ENCODE measurements at regions not wholly inside any gene's neighbourhood (a gene's known extent, or its start where the extent isn't known, plus 50 kb on each side); places are given as distances from the start of the nearest gene placed in this dataset.
"Not testable (repeated sequence)": the region's sequence is repeated elsewhere in the genome, so short reads cannot be mapped to it uniquely, and the experiment has no call there.

DNA sequence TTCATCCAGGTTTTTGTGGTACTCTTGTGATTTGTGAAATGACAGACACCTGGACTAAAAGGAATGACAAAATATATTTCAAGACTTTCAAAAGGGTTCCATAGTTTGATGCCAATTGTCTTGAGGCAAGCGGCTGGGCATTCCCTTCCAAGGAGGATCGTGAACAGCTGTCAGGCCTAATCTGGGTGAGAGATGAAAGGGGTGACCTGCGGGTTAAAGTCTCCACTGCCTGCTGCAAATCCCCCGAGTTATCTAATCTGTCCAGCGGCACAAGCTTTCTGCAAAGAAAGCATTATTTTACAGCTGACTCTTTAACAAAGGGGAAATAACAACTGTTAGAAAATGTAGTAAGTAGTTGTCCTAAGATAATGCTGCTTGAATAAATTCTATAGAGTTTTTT, 128.7 kb upstream of the MB21D2 start:
- Histone ChIP-seq H3K9ac (no peak overlapping the region), H3K79me2 (ENCODE audit: insufficient read depth) (no peaks in the 10 kb centered on the region), H3K4me3 (ENCODE audit: low read depth in 2 of 2, low read length in 1 of 2) (no peak overlapping the region), H3F3A (replicated peaks; ENCODE audit: insufficient read depth) (no peaks in the 10 kb centered on the region), H3K27ac (ENCODE audit: low read depth in 2 of 2, low read length in 1 of 2) (no peak overlapping the region), H3K4me2 (no peak overlapping the region), H3K9me3 (no peaks in the 10 kb centered on the region), H2AFZ (ENCODE audit: low read depth) (no peak overlapping the region), H3K9me2 (no peaks in the 10 kb centered on the region), H3K36me3 (replicated peaks in 1 of 2; ENCODE audit: control insufficient read depth in 1 of 2, insufficient read depth in 2 of 2, low read length in 1 of 2) (no peaks in the 10 kb centered on the region), H4K20me1 (ENCODE audit: insufficient read depth) (no peaks in the 10 kb centered on the region), H3K27me3 (ENCODE audit: insufficient read depth) (no peaks in the 10 kb centered on the region; the same call in 1 of the 2 replicates), H3K4me1 (ENCODE audit: control insufficient read depth in 1 of 2, insufficient read depth in 2 of 2, low read depth in 1 of 2, low read length in 1 of 2) (no peaks in the 10 kb centered on the region)
- 22% methylated on average over 5 of the region's 5 CpGs for WGBS (ENCODE audit: low lambda C conversion rate)
- TF ChIP-seq TAF1 (IDR thresholded peaks at IDR 0.05; ENCODE audit: borderline replicate concordance, low read depth, low read length) (no peak), RXRA (IDR thresholded peaks at IDR 0.05; ENCODE audit: borderline replicate concordance, low read depth) (no peak), RAD21 (IDR thresholded peaks at IDR 0.05; ENCODE audit: low read length) (no peak), GATA2 (CRISPR knock-in tag; IDR thresholded peaks at IDR 0.05) (no peak), FOSL2 (IDR thresholded peaks at IDR 0.05; ENCODE audit: borderline replicate concordance, low read depth) (no peak), FOXJ3 (CRISPR knock-in tag; IDR thresholded peaks at IDR 0.05) (no peak), SMC3 (IDR thresholded peaks at IDR 0.05; ENCODE audit: low read depth, low read length) (no peak), EZH2phosphoT487 (IDR thresholded peaks at IDR 0.05; ENCODE audit: borderline replicate concordance, low read depth) (no peak), YY1 (IDR thresholded peaks at IDR 0.05; ENCODE audit: low read depth) (no peak), SIN3A (IDR thresholded peaks at IDR 0.05; ENCODE audit: borderline replicate concordance, low read depth, low read length) (no peak), FOXM1 (IDR thresholded peaks at IDR 0.05; ENCODE audit: low read depth) (no peak), MXI1 (IDR thresholded peaks at IDR 0.05; ENCODE audit: low read depth, low read length) (no peak), RFX5 (IDR thresholded peaks at IDR 0.05; ENCODE audit: low read length) (no peak), JUND (IDR thresholded peaks at IDR 0.05) (no peak)
- TF ChIP-seq, protein P1, sequence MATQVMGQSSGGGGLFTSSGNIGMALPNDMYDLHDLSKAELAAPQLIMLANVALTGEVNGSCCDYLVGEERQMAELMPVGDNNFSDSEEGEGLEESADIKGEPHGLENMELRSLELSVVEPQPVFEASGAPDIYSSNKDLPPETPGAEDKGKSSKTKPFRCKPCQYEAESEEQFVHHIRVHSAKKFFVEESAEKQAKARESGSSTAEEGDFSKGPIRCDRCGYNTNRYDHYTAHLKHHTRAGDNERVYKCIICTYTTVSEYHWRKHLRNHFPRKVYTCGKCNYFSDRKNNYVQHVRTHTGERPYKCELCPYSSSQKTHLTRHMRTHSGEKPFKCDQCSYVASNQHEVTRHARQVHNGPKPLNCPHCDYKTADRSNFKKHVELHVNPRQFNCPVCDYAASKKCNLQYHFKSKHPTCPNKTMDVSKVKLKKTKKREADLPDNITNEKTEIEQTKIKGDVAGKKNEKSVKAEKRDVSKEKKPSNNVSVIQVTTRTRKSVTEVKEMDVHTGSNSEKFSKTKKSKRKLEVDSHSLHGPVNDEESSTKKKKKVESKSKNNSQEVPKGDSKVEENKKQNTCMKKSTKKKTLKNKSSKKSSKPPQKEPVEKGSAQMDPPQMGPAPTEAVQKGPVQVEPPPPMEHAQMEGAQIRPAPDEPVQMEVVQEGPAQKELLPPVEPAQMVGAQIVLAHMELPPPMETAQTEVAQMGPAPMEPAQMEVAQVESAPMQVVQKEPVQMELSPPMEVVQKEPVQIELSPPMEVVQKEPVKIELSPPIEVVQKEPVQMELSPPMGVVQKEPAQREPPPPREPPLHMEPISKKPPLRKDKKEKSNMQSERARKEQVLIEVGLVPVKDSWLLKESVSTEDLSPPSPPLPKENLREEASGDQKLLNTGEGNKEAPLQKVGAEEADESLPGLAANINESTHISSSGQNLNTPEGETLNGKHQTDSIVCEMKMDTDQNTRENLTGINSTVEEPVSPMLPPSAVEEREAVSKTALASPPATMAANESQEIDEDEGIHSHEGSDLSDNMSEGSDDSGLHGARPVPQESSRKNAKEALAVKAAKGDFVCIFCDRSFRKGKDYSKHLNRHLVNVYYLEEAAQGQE (IDR thresholded peaks at IDR 0.05; ENCODE audit: low read depth, low read length): no peak
- TF ChIP-seq, protein P2, sequence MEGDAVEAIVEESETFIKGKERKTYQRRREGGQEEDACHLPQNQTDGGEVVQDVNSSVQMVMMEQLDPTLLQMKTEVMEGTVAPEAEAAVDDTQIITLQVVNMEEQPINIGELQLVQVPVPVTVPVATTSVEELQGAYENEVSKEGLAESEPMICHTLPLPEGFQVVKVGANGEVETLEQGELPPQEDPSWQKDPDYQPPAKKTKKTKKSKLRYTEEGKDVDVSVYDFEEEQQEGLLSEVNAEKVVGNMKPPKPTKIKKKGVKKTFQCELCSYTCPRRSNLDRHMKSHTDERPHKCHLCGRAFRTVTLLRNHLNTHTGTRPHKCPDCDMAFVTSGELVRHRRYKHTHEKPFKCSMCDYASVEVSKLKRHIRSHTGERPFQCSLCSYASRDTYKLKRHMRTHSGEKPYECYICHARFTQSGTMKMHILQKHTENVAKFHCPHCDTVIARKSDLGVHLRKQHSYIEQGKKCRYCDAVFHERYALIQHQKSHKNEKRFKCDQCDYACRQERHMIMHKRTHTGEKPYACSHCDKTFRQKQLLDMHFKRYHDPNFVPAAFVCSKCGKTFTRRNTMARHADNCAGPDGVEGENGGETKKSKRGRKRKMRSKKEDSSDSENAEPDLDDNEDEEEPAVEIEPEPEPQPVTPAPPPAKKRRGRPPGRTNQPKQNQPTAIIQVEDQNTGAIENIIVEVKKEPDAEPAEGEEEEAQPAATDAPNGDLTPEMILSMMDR (IDR thresholded peaks at IDR 0.05): no peak
- TF ChIP-seq, protein P3, sequence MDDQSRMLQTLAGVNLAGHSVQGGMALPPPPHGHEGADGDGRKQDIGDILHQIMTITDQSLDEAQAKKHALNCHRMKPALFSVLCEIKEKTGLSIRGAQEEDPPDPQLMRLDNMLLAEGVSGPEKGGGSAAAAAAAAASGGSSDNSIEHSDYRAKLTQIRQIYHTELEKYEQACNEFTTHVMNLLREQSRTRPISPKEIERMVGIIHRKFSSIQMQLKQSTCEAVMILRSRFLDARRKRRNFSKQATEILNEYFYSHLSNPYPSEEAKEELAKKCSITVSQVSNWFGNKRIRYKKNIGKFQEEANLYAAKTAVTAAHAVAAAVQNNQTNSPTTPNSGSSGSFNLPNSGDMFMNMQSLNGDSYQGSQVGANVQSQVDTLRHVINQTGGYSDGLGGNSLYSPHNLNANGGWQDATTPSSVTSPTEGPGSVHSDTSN (IDR thresholded peaks at IDR 0.05): no peak
- TF ChIP-seq, protein P4, sequence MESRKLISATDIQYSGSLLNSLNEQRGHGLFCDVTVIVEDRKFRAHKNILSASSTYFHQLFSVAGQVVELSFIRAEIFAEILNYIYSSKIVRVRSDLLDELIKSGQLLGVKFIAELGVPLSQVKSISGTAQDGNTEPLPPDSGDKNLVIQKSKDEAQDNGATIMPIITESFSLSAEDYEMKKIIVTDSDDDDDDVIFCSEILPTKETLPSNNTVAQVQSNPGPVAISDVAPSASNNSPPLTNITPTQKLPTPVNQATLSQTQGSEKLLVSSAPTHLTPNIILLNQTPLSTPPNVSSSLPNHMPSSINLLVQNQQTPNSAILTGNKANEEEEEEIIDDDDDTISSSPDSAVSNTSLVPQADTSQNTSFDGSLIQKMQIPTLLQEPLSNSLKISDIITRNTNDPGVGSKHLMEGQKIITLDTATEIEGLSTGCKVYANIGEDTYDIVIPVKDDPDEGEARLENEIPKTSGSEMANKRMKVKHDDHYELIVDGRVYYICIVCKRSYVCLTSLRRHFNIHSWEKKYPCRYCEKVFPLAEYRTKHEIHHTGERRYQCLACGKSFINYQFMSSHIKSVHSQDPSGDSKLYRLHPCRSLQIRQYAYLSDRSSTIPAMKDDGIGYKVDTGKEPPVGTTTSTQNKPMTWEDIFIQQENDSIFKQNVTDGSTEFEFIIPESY (IDR thresholded peaks at IDR 0.05; ENCODE audit: borderline replicate concordance, low read depth): no peak
- TF ChIP-seq, protein P5, sequence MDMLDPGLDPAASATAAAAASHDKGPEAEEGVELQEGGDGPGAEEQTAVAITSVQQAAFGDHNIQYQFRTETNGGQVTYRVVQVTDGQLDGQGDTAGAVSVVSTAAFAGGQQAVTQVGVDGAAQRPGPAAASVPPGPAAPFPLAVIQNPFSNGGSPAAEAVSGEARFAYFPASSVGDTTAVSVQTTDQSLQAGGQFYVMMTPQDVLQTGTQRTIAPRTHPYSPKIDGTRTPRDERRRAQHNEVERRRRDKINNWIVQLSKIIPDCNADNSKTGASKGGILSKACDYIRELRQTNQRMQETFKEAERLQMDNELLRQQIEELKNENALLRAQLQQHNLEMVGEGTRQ (IDR thresholded peaks at IDR 0.05; ENCODE audit: borderline replicate concordance, low read depth, low read length): no peak
- CTCF ChIA-PET: interaction anchor here (1.3 kb wide), 1 partner anchor 11 kb away, joined by 3 read pairs; no protein-coding TSS in a partner anchor
- no peak for DNase-seq
- POLR2A ChIA-PET: no interaction called here

DNA sequence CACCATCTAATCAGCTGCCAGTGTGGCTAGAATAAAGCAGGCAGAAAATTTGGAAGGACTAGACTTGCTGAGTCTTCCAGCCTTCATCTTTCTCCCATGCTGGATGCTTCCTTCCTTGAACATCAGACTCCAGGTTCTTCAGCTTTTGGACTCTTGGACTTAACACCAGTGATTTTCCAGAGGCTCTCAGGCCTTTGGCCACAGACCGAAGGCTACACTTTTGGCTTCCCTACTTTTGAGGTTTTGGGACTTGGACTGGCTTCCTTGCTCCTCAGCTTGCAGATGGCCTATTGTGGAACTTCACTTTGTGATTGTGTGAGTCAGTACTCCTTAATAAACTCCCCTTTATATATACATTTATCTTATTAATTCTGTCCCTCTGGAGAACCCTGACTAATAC, 129.8 kb upstream of the MB21D2 start:
- H3K27me3 ChIP-seq (ENCODE audit: insufficient read depth); H2AFZ ChIP-seq (ENCODE audit: low read depth); H3F3A ChIP-seq (replicated peaks; ENCODE audit: insufficient read depth); POLR2A ChIA-PET; H3K4me2 ChIP-seq; H3K27ac ChIP-seq (ENCODE audit: low read depth in 2 of 2, low read length in 1 of 2); DNase-seq; H3K4me3 ChIP-seq (ENCODE audit: low read depth in 2 of 2, low read length in 1 of 2); H3K36me3 ChIP-seq (replicated peaks in 1 of 2; ENCODE audit: control insufficient read depth in 1 of 2, insufficient read depth in 2 of 2, low read length in 1 of 2); H3K9me3 ChIP-seq; CTCF ChIA-PET; H3K4me1 ChIP-seq (ENCODE audit: control insufficient read depth in 1 of 2, insufficient read depth in 2 of 2, low read depth in 1 of 2, low read length in 1 of 2); H4K20me1 ChIP-seq (ENCODE audit: insufficient read depth); H3K9ac ChIP-seq; H3K79me2 ChIP-seq (ENCODE audit: insufficient read depth); H3K9me2 ChIP-seq: not testable (repeated sequence)
- WGBS (ENCODE audit: low lambda C conversion rate): 13% methylated on average over 1 of the region's 1 CpG
